Activated CD8-positive, alpha-beta T cell treated with anti-CD3 and anti-CD28 coated beads, Interleukin-2, amount 10 ng/mL, durations not matched to agents 7 days and 5 days (primary cell): ENCODE measurements at regions not wholly inside any gene's neighbourhood (a gene's known extent, or its start where the extent isn't known, plus 50 kb on each side); places are given as distances from the start of the nearest gene placed in this dataset.
"Not testable (repeated sequence)": the region's sequence is repeated elsewhere in the genome, so short reads cannot be mapped to it uniquely, and the experiment has no call there.

ENCODE experiments used
- ATAC-seq: fragments of 150-1000 bp; cut with Tn5 transposase; one replicate; pipeline ENCODE4 v1.10.0; 2021; ENCODE audit warnings: moderate library complexity
- CTCF ChIA-PET: fragments of 350-600 bp; sonication (Branson Sonifier 250); formaldehyde crosslinking; loops from one replicate; lab custom pipeline; 2021; ENCODE audit warnings: antibody characterized with exemption; lab: Charles Lee
- POLR2A ChIA-PET: fragments of 350-600 bp; sonication (Branson Sonifier 250); formaldehyde crosslinking; loops from one replicate; lab custom pipeline; 2021; ENCODE audit warnings: antibody characterized with exemption; lab: Charles Lee
- DNase-seq: peaks from one replicate; pipeline ENCODE4 v3.0.0-alpha.2; 2020
- H3K27ac Mint-ChIP-seq: one replicate; pipeline ENCODE4 v1.8.0; 2021; ENCODE audit warnings: mild to moderate bottlenecking, mixed read lengths
- H3K27me3 Mint-ChIP-seq: one replicate; pipeline ENCODE4 v1.8.0; 2021; ENCODE audit warnings: low read depth, mixed read lengths
- H3K36me3 Mint-ChIP-seq: one replicate; pipeline ENCODE4 v1.8.0; 2021; ENCODE audit warnings: low read depth, mixed read lengths
- H3K4me1 Mint-ChIP-seq: one replicate; pipeline ENCODE4 v1.8.0; 2021; ENCODE audit warnings: low read depth, mixed read lengths
- H3K4me3 Mint-ChIP-seq: one replicate; pipeline ENCODE4 v1.8.0; 2021; ENCODE audit warnings: mild to moderate bottlenecking, mixed read lengths
- H3K9me3 Mint-ChIP-seq: one replicate; pipeline ENCODE4 v1.8.0; 2022; ENCODE audit warnings: mixed read lengths; ENCODE audit not compliant: insufficient read depth

GRCh38 chr3:1456781-1457311 lies 364.0 kb downstream of the CNTN6 start:
- ATAC-seq (no peak), DNase-seq (no peak)
- Mint-ChIP-seq H3K4me1 (no peaks in the 10 kb centered on the region), H3K4me3 (no peak overlapping the region), H3K27me3 (no peaks in the 10 kb centered on the region), H3K36me3 (no peaks in the 10 kb centered on the region), H3K27ac (no peak overlapping the region), H3K9me3 (peaks cover under 1% of the 10 kb centered on the region)
- POLR2A ChIA-PET, result no interaction called here
- CTCF ChIA-PET, result no interaction called here

- H3K9me3 Mint-ChIP-seq, result peaks cover 7% of the 10 kb centered on the region
- H3K4me1 Mint-ChIP-seq, result no peaks in the 10 kb centered on the region
- ChIA-PET POLR2A (no interaction called here), CTCF (no interaction called here)
- ATAC-seq, result no peak
- DNase-seq, result no peak
- H3K4me3 Mint-ChIP-seq, result no peak overlapping the region
- no peaks in the 10 kb centered on the region for H3K27me3 Mint-ChIP-seq
- H3K27ac Mint-ChIP-seq, result no peak overlapping the region
- no peaks in the 10 kb centered on the region for H3K36me3 Mint-ChIP-seq
Observed at GRCh38 chr3:1462371-1462770, 369.5 kb downstream of the CNTN6 start.

- ATAC-seq (no peak), DNase-seq (no peak)
- Mint-ChIP-seq H3K27me3 (no peaks in the 10 kb centered on the region), H3K36me3 (no peaks in the 10 kb centered on the region), H3K9me3 (peaks cover 7% of the 10 kb centered on the region), H3K4me1 (no peaks in the 10 kb centered on the region), H3K27ac (no peak overlapping the region), H3K4me3 (no peak overlapping the region)
- ChIA-PET POLR2A (no interaction called here), CTCF (no interaction called here)
Observed at GRCh38 chr3:1462856-1463450, 370.1 kb downstream of the CNTN6 start.

GRCh38 chr3:1465091-1465490 lies 372.3 kb downstream of the CNTN6 start:
- H3K36me3 Mint-ChIP-seq, H3K27me3 Mint-ChIP-seq, H3K4me3 Mint-ChIP-seq, H3K27ac Mint-ChIP-seq, POLR2A ChIA-PET, H3K4me1 Mint-ChIP-seq, H3K9me3 Mint-ChIP-seq, DNase-seq, ATAC-seq, CTCF ChIA-PET: not testable (repeated sequence)

- ATAC-seq, result no peak
- POLR2A ChIA-PET, result no interaction called here
- H3K27me3 Mint-ChIP-seq, result no peaks in the 10 kb centered on the region
- no peak for DNase-seq
- no peak overlapping the region for H3K27ac Mint-ChIP-seq
- H3K4me1 Mint-ChIP-seq, result no peaks in the 10 kb centered on the region
- H3K4me3 Mint-ChIP-seq, result no peak overlapping the region
- H3K36me3 Mint-ChIP-seq, result no peaks in the 10 kb centered on the region
- peaks cover 14% of the 10 kb centered on the region for H3K9me3 Mint-ChIP-seq
- CTCF ChIA-PET, result no interaction called here
Observed at GRCh38 chr3:1468145-1468544, 375.3 kb downstream of the CNTN6 start.

GRCh38 chr3:1469248-1469647 lies 376.4 kb downstream of the CNTN6 start:
- ChIA-PET POLR2A (no interaction called here), CTCF (no interaction called here)
- DNase-seq (no peak), ATAC-seq (no peak)
- Mint-ChIP-seq H3K4me3 (no peak overlapping the region), H3K27me3 (no peaks in the 10 kb centered on the region), H3K4me1 (no peaks in the 10 kb centered on the region), H3K9me3 (peaks cover 13% of the 10 kb centered on the region), H3K27ac (no peak overlapping the region), H3K36me3 (no peaks in the 10 kb centered on the region)

GRCh38 chr3:1469687-1470086 lies 376.9 kb downstream of the CNTN6 start:
- Mint-ChIP-seq H3K4me3 (no peak overlapping the region), H3K27ac (no peak overlapping the region), H3K4me1 (no peaks in the 10 kb centered on the region), H3K36me3 (no peaks in the 10 kb centered on the region), H3K27me3 (no peaks in the 10 kb centered on the region), H3K9me3 (peaks cover 8% of the 10 kb centered on the region)
- CTCF ChIA-PET, result no interaction called here
- ATAC-seq (no peak), DNase-seq (no peak)
- POLR2A ChIA-PET, result no interaction called here

GRCh38 chr3:1477669-1478068 lies 384.8 kb downstream of the CNTN6 start:
- ATAC-seq, result no peak
- ChIA-PET POLR2A (no interaction called here), CTCF (no interaction called here)
- Mint-ChIP-seq H3K9me3 (peaks cover 3% of the 10 kb centered on the region), H3K4me3 (no peak overlapping the region), H3K27ac (no peak overlapping the region), H3K36me3 (no peaks in the 10 kb centered on the region), H3K4me1 (no peaks in the 10 kb centered on the region), H3K27me3 (no peaks in the 10 kb centered on the region)
- DNase-seq, result no peak

GRCh38 chr3:1495466-1495865 lies 402.6 kb downstream of the CNTN6 start:
- DNase-seq, result no peak
- CTCF ChIA-PET, result no interaction called here
- H3K4me3 Mint-ChIP-seq, result no peak overlapping the region
- no peaks in the 10 kb centered on the region for H3K4me1 Mint-ChIP-seq
- H3K27me3 Mint-ChIP-seq, result no peaks in the 10 kb centered on the region
- H3K27ac Mint-ChIP-seq, result no peak overlapping the region
- no peak for ATAC-seq
- no peaks in the 10 kb centered on the region for H3K36me3 Mint-ChIP-seq
- H3K9me3 Mint-ChIP-seq, result peaks cover 25% of the 10 kb centered on the region
- POLR2A ChIA-PET, result no interaction called here

- Mint-ChIP-seq H3K36me3 (no peaks in the 10 kb centered on the region), H3K27me3 (no peaks in the 10 kb centered on the region), H3K4me3 (no peak overlapping the region), H3K4me1 (no peaks in the 10 kb centered on the region), H3K9me3 (peaks cover 16% of the 10 kb centered on the region), H3K27ac (no peak overlapping the region)
- no peak for DNase-seq
- ChIA-PET POLR2A (no interaction called here), CTCF (no interaction called here)
- ATAC-seq, result no peak
Observed at GRCh38 chr3:1499694-1500093, 406.9 kb downstream of the CNTN6 start.

GRCh38 chr3:1501406-1502115 lies 408.7 kb downstream of the CNTN6 start:
- H3K36me3 Mint-ChIP-seq, result no peaks in the 10 kb centered on the region
- POLR2A ChIA-PET, result no interaction called here
- DNase-seq (no peak), ATAC-seq (no peak)
- H3K4me1 Mint-ChIP-seq, result no peaks in the 10 kb centered on the region
- no peak overlapping the region for H3K27ac Mint-ChIP-seq
- no peak overlapping the region for H3K4me3 Mint-ChIP-seq
- H3K27me3 Mint-ChIP-seq, result no peaks in the 10 kb centered on the region
- CTCF ChIA-PET, result no interaction called here
- peaks cover 6% of the 10 kb centered on the region for H3K9me3 Mint-ChIP-seq

- Mint-ChIP-seq H3K9me3 (no peaks in the 10 kb centered on the region), H3K27ac (no peak overlapping the region), H3K27me3 (no peaks in the 10 kb centered on the region), H3K4me1 (no peaks in the 10 kb centered on the region), H3K36me3 (no peaks in the 10 kb centered on the region), H3K4me3 (no peak overlapping the region)
- no peak for ATAC-seq
- ChIA-PET CTCF (no interaction called here), POLR2A (no interaction called here)
- DNase-seq, result no peak
Observed at GRCh38 chr3:1506090-1506489, 413.3 kb downstream of the CNTN6 start.
